HG03175 (cell line): ENCODE measurements at regions not wholly inside any gene's neighbourhood (a gene's known extent, or its start where the extent isn't known, plus 50 kb on each side); places are given as distances from the start of the nearest gene placed in this dataset.
A peak's percentile ranks its signal among the peaks of the same experiment; 100 is the strongest.

ENCODE experiments used
- ATAC-seq: cut with Tn5 transposase; IDR thresholded peaks from one replicate; pipeline ENCODE4 v1.9.1; 2021; ENCODE audit warnings: mild to moderate bottlenecking, moderate library complexity; ENCODE audit not compliant: unreplicated experiment

GRCh38 chr5:44868541-44868940 lies 59.8 kb downstream of the MRPS30 start:
- no peak for ATAC-seq

GRCh38 chr5:44869928-44870327 lies 61.2 kb downstream of the MRPS30 start:
- no peak for ATAC-seq

GRCh38 chr5:44870430-44870829 lies 61.7 kb downstream of the MRPS30 start:
- ATAC-seq = no peak

- no peak for ATAC-seq
Measured at GRCh38 chr5:44871401-44871800, 62.7 kb downstream of the MRPS30 start.

- peak; percentile 100 for ATAC-seq
Measured at GRCh38 chr5:44875661-44876605, 67.2 kb downstream of the MRPS30 start.

GRCh38 chr5:44881266-44881665 lies 72.5 kb downstream of the MRPS30 start:
- no peak for ATAC-seq

- ATAC-seq = no peak
Measured at GRCh38 chr5:44884036-44884435, 75.3 kb downstream of the MRPS30 start.

GRCh38 chr5:44885903-44886302 lies 77.2 kb downstream of the MRPS30 start:
- ATAC-seq = peak; percentile 94

- ATAC-seq = peak; percentile 41
Measured at GRCh38 chr5:44887722-44888121, 79.0 kb downstream of the MRPS30 start.

- no peak for ATAC-seq
Measured at GRCh38 chr5:44888435-44888834, 79.7 kb downstream of the MRPS30 start.

- ATAC-seq = no peak
Measured at GRCh38 chr5:44891116-44891515, 82.4 kb downstream of the MRPS30 start.

GRCh38 chr5:44900273-44900954 lies 91.7 kb downstream of the MRPS30 start:
- ATAC-seq = no peak

GRCh38 chr5:44907396-44907795 lies 98.6 kb downstream of the MRPS30 start:
- no peak for ATAC-seq

- no peak for ATAC-seq
Measured at GRCh38 chr5:44909004-44909403, 100.3 kb downstream of the MRPS30 start.

GRCh38 chr5:44911501-44911900 lies 102.8 kb downstream of the MRPS30 start:
- ATAC-seq = no peak

- no peak for ATAC-seq
Measured at GRCh38 chr5:44914221-44914620, 105.5 kb downstream of the MRPS30 start.

GRCh38 chr5:44919560-44919959 lies 110.8 kb downstream of the MRPS30 start:
- no peak for ATAC-seq

- ATAC-seq = no peak
Measured at GRCh38 chr5:44927115-44927733, 118.5 kb downstream of the MRPS30 start.

- peak; percentile 99 for ATAC-seq
Measured at GRCh38 chr5:44932922-44933585, 124.3 kb downstream of the MRPS30 start.

GRCh38 chr5:44933686-44934085 lies 124.9 kb downstream of the MRPS30 start:
- no peak for ATAC-seq

GRCh38 chr5:44935262-44935661 lies 126.5 kb downstream of the MRPS30 start:
- no peak for ATAC-seq
